Choroid plexus epithelial cell (primary cell): ENCODE measurements at regions not wholly inside any gene's neighbourhood (a gene's known extent, or its start where the extent isn't known, plus 50 kb on each side); places are given as distances from the start of the nearest gene placed in this dataset.

Experiments used
- DNase-seq: peaks from one replicate; pipeline ENCODE4 v3.0.0-alpha.2; 2010; ENCODE audit warnings: low read depth
- H3K4me3 ChIP-seq: 2 replicates; pipeline ENCODE4 v1.5.1; 2011; ENCODE audit warnings: low read depth, mild to moderate bottlenecking, control low read depth, low read length, moderate library complexity
- TF ChIP-seq, protein P1 (sequence below): conservative IDR thresholded peaks from 2 replicates; pipeline ENCODE4 v1.5.1; 2011; ENCODE audit warnings: low read depth, mild to moderate bottlenecking, control low read depth, inconsistent platforms, low read length, moderate library complexity

DNA sequence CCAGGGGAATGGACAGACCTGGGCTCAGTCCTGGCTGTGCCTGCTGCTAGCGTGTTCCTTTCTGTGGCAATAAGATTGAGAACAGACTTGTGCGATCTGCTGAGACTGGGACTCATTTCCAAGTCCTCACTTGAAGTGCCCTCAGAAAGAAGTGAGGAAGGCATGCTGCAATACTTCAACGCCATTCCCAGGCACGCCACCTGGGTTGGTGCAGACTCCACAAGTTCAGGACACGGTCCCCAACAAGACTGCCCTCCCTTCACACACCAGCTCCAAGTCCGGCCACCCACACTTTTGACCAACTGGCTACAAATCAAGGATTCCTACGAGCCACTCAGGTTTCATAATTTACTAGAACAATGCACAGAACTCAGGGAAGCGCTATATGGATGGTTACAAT lies 391.8 kb upstream of the SULF2 start:
- no peak for DNase-seq
- TF ChIP-seq, protein P1, sequence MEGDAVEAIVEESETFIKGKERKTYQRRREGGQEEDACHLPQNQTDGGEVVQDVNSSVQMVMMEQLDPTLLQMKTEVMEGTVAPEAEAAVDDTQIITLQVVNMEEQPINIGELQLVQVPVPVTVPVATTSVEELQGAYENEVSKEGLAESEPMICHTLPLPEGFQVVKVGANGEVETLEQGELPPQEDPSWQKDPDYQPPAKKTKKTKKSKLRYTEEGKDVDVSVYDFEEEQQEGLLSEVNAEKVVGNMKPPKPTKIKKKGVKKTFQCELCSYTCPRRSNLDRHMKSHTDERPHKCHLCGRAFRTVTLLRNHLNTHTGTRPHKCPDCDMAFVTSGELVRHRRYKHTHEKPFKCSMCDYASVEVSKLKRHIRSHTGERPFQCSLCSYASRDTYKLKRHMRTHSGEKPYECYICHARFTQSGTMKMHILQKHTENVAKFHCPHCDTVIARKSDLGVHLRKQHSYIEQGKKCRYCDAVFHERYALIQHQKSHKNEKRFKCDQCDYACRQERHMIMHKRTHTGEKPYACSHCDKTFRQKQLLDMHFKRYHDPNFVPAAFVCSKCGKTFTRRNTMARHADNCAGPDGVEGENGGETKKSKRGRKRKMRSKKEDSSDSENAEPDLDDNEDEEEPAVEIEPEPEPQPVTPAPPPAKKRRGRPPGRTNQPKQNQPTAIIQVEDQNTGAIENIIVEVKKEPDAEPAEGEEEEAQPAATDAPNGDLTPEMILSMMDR, result no peak
- H3K4me3 ChIP-seq, result no peak overlapping the region

- no peak for DNase-seq
- TF ChIP-seq, protein P1, result no peak
- no peak overlapping the region for H3K4me3 ChIP-seq
These were observed 390.9 kb upstream of the SULF2 start for GRCh38 chr20:48176139-48176538.

DNA sequence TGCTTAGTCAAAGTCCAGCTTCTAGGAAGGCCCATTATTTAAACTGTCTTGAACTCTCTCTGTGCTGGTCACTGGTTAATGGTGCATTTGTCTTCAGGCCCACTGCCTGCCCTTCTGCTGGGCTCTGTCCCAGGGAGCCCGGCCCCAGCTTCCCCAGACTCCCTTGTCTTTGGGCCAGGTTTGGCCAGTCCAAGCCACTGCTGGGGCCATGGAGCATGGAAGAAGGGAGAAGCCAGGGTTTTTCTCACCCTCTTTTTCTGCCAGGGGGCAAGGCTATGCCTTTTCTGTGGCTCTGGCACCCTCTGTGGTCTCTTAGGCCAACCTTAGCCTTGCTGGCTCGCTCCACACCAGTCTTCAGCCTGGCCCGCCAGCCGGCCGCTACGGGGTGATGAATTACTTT lies 390.0 kb upstream of the SULF2 start:
- no peak overlapping the region for H3K4me3 ChIP-seq
- TF ChIP-seq, protein P1, result no peak
- DNase-seq, result no peak

- TF ChIP-seq, protein P1, result no peak
- DNase-seq, result no peak
- no peak overlapping the region for H3K4me3 ChIP-seq
These were observed 387.0 kb upstream of the SULF2 start for GRCh38 chr20:48172357-48172702.

GRCh38 chr20:48171626-48172356 lies 386.5 kb upstream of the SULF2 start:
- TF ChIP-seq, protein P1, result no peak
- H3K4me3 ChIP-seq, result no peak overlapping the region
- DNase-seq, result no peak

DNA sequence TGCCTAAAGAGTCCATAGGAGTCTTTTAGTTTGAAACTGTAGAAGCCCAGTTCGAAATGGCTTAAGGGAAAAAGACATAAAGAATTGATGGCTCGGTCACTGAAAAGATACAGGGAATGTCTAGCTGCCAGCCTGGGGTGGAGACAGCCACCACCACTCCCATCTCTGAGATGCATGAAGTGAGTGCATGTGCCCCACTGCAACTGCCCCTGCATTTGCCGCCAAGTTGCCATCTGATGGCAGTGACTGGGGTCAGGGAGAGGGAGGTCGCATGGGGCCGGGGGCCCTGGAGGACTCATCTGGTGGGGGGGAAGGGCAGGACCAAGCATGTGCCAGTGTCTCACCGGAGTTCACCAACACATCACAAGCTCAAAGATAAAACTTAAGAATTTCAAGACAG lies 385.8 kb upstream of the SULF2 start:
- no peak for DNase-seq
- TF ChIP-seq, protein P1, result no peak
- H3K4me3 ChIP-seq, result no peak overlapping the region

DNA sequence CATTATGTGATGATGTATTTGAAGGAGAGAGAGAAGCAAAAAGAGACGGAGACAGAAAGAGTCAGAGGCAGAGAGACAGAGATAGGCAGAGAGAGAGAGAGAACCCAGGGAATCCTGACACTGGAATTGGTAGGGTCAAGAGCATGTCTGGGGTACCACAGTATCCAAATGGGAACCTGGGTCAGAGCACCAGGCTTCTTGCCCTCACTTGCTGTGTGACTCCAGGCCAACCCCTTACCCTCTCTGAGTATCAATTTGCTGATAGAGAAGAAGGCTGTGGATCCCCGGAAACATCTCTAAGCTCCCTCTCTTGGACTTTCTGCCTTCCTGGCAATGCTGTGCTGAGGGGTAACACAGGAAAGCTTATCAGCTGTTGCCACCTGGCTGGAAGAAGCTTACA lies 385.3 kb upstream of the SULF2 start:
- TF ChIP-seq, protein P1, result no peak

More for the DNA sequence above, 385.3 kb upstream of the SULF2 start:
- no peak for DNase-seq
- no peak overlapping the region for H3K4me3 ChIP-seq
